GM12878 (cell line): ENCODE measurements at regions not wholly inside any gene's neighbourhood (a gene's known extent, or its start where the extent isn't known, plus 50 kb on each side); places are given as distances from the start of the nearest gene placed in this dataset.
"Not testable (repeated sequence)": the region's sequence is repeated elsewhere in the genome, so short reads cannot be mapped to it uniquely, and the experiment has no call there.

Source experiments
- HDAC6 ChIP-seq: fragments of 200-600 bp; sonication (generic); IDR thresholded peaks from one replicate; pipeline ENCODE4 v1.8.0; 2017; ENCODE audit warnings: antibody characterized with exemption; ENCODE audit not compliant: unreplicated experiment
- IKZF2 ChIP-seq, 2 experiments: fragments of 450-650 bp; IDR thresholded peaks; 2 replicates each; pipeline ENCODE4 v1.6.1; 2017; ENCODE audit warnings: mild to moderate bottlenecking in 2 of 2, moderate library complexity in 2 of 2
- JUND ChIP-seq: IDR thresholded peaks from 2 replicates; pipeline ENCODE4 v1.6.1; 2012; ENCODE audit warnings: low read depth, mild to moderate bottlenecking, low read length, improper control_type of control experiment, moderate library complexity
- POLR2AphosphoS5 ChIP-seq: IDR thresholded peaks from 2 replicates; pipeline ENCODE4 v1.6.1; 2011; ENCODE audit warnings: mild to moderate bottlenecking, low read length, inconsistent platforms
- SREBF2 ChIP-seq: IDR thresholded peaks from 2 replicates; pipeline ENCODE4 v1.6.1; 2012; ENCODE audit warnings: mild to moderate bottlenecking, low read length
- TAF1 ChIP-seq: IDR thresholded peaks from 2 replicates; pipeline ENCODE4 v1.6.1; 2011; ENCODE audit warnings: mild to moderate bottlenecking, low read depth, low read length, borderline replicate concordance
- YY1 ChIP-seq: IDR thresholded peaks from 2 replicates; pipeline ENCODE4 v1.6.1; 2011; ENCODE audit warnings: low read depth, mild to moderate bottlenecking, low read length
- ZNF274 ChIP-seq: IDR thresholded peaks from one replicate; pipeline ENCODE4 v1.8.0; 2011; ENCODE audit not compliant: insufficient read length, insufficient read depth
- TF ChIP-seq, protein P1 (sequence below), 3 experiments: IDR thresholded peaks in 2 of 3; conservative IDR thresholded peaks in 1 of 3; 2 replicates each; pipeline ENCODE4 v1.5.1; 2011; ENCODE audit warnings: low read depth in 3 of 3, low read length in 3 of 3, mild to moderate bottlenecking in 3 of 3, control low read depth in 2 of 3, moderate library complexity in 2 of 3, inconsistent platforms in 1 of 3, mixed read lengths in 1 of 3; ENCODE audit not compliant: control insufficient read depth in 2 of 3, insufficient read depth in 1 of 3; ENCODE audit errors: extremely low read depth in 1 of 3
- TF ChIP-seq, protein P2 (sequence below): IDR thresholded peaks from 2 replicates; pipeline ENCODE4 v1.6.1; 2012; ENCODE audit warnings: low read length, inconsistent platforms

DNA sequence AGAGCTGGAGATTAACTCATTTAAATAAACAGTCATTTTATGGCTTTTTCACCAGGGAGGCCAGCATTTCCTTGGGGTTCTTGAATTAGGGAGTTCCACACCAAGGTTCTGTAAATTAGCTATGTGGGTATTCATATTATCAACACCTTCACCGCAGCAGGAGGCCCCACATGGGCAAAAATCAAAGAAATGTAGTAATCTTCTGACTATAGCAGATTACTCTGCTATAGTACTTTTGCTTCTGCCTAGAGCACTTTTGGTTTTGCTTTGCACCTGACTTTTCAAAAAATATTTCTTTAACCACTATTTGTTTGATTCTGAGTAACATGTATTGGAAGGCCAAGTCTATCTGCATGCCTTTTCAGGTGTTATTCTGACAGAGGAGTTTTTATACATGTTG is 108.6 kb upstream of the POMZP3 start:
- TF ChIP-seq HDAC6; JUND; SREBF2; TAF1; POLR2AphosphoS5; IKZF2 (IDR thresholded peaks at IDR 0.05); ZNF274; YY1: not testable (repeated sequence)
- TF ChIP-seq, protein P1, sequence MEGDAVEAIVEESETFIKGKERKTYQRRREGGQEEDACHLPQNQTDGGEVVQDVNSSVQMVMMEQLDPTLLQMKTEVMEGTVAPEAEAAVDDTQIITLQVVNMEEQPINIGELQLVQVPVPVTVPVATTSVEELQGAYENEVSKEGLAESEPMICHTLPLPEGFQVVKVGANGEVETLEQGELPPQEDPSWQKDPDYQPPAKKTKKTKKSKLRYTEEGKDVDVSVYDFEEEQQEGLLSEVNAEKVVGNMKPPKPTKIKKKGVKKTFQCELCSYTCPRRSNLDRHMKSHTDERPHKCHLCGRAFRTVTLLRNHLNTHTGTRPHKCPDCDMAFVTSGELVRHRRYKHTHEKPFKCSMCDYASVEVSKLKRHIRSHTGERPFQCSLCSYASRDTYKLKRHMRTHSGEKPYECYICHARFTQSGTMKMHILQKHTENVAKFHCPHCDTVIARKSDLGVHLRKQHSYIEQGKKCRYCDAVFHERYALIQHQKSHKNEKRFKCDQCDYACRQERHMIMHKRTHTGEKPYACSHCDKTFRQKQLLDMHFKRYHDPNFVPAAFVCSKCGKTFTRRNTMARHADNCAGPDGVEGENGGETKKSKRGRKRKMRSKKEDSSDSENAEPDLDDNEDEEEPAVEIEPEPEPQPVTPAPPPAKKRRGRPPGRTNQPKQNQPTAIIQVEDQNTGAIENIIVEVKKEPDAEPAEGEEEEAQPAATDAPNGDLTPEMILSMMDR (IDR thresholded peaks at IDR 0.05 in 2 of 3, conservative IDR thresholded peaks at IDR 0.05 in 1 of 3; ENCODE audit: control insufficient read depth in 2 of 3, extremely low read depth in 1 of 3, insufficient read depth in 1 of 3, low read depth in 3 of 3, low read length in 3 of 3): not testable (repeated sequence)
- TF ChIP-seq, protein P2, sequence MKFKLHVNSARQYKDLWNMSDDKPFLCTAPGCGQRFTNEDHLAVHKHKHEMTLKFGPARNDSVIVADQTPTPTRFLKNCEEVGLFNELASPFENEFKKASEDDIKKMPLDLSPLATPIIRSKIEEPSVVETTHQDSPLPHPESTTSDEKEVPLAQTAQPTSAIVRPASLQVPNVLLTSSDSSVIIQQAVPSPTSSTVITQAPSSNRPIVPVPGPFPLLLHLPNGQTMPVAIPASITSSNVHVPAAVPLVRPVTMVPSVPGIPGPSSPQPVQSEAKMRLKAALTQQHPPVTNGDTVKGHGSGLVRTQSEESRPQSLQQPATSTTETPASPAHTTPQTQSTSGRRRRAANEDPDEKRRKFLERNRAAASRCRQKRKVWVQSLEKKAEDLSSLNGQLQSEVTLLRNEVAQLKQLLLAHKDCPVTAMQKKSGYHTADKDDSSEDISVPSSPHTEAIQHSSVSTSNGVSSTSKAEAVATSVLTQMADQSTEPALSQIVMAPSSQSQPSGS: not testable (repeated sequence)
